GM19099 (cell line): ENCODE measurements at regions not wholly inside any gene's neighbourhood (a gene's known extent, or its start where the extent isn't known, plus 50 kb on each side); places are given as distances from the start of the nearest gene placed in this dataset.

Source experiments
- POLR2A ChIP-seq: IDR thresholded peaks from 3 replicates; pipeline ENCODE4 v1.6.1; 2011; ENCODE audit warnings: low read depth; ENCODE audit not compliant: insufficient read length; ENCODE audit errors: extremely low read depth

- TF ChIP-seq POLR2A = no peak
Observed at GRCh38 chr12:94754653-94755052, 104.3 kb upstream of the TMCC3 start.

DNA sequence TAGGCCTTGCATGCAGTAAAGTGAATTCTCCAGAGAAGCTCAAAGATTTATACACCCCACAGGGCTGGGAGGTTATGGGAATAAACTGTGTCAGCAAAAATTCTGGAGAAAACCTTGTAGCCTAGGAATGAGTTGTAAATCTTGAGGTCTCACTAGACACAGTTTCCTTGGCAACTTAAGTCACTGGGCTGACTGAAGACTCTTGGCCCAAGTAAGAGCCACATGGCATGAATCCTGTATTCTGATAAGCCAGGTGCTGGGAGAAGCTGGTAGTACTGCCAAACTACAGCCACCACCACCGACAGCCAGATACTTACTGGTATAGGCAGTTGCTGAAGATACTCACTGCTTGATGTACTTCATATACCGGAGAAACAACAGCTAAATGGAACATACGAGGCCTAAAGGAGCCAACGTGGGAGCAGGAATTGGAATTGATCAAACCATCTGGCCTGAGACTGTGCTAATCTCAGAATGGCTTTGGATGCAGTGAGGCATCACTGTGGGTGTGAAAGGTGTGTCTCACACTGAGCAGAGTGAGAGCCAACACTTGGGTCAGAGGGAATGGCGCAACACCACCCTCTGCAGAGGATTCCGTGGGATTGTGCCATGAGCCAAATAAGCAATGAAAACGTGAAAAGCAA is 102.8 kb upstream of the TMCC3 start:
- TF ChIP-seq POLR2A = no peak

- TF ChIP-seq POLR2A = no peak
Observed at GRCh38 chr12:94750864-94751263, 100.5 kb upstream of the TMCC3 start.

GRCh38 chr12:94749890-94750289 is 99.5 kb upstream of the TMCC3 start:
- no peak for TF ChIP-seq POLR2A

DNA sequence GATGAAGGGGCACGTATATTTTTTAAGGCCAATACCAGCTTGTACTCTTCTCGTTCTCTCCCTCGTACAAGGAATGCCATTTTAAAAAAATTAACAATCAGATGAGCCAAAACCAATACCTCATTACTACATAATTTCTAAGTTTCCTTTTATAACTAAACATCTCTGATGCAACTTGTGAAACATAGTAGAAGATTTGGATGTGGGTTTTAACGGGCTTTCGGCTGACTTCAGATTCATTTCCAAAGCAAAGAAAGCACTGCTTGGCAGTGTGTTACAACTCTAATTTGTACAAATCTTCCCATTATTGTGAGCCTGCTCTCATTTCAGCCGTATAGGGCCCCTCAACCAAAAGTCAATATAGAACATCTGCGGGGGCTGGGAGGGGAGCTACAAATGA is 99.1 kb upstream of the TMCC3 start:
- no peak for TF ChIP-seq POLR2A

DNA sequence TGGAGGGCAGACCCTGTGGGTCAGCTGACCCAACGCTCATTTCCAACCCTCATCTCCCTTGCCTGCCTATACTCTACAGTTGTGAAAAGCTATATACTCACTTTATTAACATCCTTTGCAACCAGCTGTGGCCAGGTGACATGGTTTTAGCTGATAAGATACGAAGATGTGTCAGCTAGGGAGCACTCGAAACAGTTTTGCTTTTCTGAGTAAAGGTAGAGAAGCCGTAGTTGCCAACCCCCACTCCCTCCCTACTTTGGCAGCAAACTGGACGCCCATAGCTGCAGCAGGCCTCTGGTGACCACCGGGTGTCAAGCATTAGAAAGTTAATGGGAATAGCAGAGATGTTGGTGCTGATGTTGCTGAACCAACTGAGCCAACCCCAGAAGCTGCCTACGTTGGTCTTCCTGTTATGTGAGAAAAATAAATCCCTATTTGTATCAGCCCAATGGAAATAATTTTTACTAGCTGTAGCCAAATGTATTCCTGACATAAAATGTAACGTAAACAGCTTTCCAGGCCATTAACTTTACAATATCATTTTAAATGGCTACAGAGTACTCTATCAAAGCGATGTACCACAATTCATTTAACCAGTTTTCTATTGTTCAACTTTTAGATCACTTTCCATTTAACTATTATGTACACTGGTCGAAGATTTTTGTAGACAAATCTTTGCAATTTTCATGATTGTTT is 98.5 kb upstream of the TMCC3 start:
- TF ChIP-seq POLR2A = no peak

- no peak for TF ChIP-seq POLR2A
Observed at GRCh38 chr12:94745562-94745961, 95.2 kb upstream of the TMCC3 start.

DNA sequence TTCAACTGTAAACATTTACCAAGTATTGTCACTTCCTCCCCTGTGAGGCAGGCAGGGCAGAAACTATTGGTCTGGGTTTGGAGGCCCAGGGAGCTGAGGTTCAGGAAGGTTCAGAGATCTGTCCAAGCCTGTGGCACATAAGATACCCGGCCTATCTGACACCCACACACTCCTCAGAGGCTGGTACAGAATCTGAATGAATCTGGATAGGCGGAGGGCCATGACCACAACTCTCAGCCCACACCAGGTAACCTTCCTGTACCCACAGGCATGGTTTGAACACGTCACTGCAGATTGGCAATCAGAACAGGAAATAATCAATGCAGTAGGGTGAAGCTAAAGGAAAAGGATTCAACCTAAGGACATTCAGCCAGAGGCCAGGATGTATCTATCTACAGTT is 92.8 kb upstream of the TMCC3 start:
- no peak for TF ChIP-seq POLR2A

DNA sequence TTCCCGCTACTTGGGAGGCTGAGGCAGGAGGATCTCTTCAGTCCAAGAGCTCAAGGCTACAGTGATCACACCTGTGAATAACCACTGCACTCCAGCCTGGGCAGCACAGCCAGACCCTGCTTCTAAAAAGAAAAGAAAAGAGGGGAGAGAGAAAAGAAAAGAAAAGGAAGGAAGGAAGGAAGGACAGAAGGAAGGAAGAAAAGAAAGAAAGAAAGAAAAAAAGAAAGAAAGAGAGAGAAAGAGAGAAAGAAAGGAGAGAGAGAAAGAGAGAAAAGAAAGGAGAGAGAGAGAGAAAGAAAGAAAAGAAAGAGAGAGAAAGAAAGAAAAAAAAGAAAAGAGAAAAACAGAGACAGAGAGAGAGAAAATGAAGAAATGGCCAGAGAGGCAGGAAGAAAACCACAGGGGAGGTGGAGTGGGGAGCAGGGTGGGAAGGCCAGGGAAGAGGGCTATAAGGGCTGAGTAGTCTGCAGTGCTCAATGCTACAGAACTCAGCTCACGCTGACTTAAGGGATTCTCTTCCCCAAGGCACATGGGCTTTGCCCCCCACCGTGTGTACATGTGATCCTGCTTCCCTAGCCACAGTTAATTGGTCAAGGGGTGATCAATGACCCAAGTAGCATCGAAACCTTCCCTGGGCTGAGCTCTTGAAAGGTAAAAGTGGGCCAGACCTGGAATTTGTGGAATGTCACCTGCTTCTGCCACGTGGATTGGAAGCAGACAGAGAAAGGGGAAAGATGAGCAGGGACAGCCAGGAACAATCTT is 90.4 kb upstream of the TMCC3 start:
- TF ChIP-seq POLR2A = no peak

GRCh38 chr12:94736820-94737219 is 86.5 kb upstream of the TMCC3 start:
- no peak for TF ChIP-seq POLR2A

DNA sequence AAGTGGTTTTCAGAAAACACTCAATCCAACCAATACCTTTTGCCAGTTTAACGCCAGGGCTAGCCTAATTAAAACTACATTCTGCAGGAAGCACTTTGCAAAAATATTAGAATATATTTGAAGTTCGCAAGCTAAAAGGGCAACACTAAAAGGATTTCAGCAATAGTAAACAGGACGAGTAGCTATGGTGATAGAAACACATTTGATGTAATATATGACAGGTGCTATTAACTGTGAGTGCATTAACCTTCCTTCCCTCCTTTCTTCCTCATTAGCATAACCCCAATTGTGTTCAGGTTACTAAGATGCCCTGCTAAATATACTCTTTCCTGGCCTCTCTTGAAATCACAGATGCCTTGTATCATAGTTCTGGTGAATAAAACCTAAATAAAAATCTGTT is 85.6 kb upstream of the TMCC3 start:
- no peak for TF ChIP-seq POLR2A

- TF ChIP-seq POLR2A = no peak
Observed at GRCh38 chr12:94733727-94734126, 83.4 kb upstream of the TMCC3 start.

- no peak for TF ChIP-seq POLR2A
Observed at GRCh38 chr12:94732367-94732990, 82.1 kb upstream of the TMCC3 start.

DNA sequence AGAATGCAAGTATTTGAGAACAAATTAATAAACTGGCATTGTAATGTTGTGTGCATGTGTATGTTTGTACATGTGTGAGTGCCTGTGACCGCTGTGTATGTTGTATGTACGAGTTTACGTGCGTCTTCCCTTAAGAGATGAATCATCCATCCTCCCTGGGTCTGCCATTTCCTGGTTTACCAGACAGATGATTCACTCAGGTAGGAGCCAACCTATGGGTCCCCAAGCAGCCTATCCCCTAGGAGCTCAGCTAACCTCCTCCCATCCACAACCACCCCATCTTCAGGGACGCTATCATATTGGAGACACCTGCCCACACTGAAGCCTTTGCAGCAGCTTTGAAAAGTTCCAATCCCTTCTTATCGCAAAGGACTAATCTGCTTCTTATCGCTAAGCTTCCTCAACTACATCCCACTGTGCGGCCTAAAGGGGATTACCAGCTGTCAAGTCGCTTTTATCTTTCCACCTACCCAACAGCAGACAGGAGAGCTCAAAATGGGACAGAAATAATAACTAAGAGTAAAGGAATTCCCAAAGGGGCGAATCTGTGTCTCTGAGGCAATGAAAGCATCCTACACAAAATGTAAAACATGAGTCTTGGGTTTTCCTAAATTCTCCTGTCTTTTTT is 81.5 kb upstream of the TMCC3 start:
- TF ChIP-seq POLR2A = no peak

GRCh38 chr12:94730847-94731246 is 80.5 kb upstream of the TMCC3 start:
- no peak for TF ChIP-seq POLR2A

- no peak for TF ChIP-seq POLR2A
Observed at GRCh38 chr12:94726236-94726835, 76.0 kb upstream of the TMCC3 start.
